ENCODE measurements at regions not wholly inside any gene's neighbourhood (a gene's known extent, or its start where the extent isn't known, plus 50 kb on each side); places are given as distances from the start of the nearest gene placed in this dataset.

- Histone ChIP-seq H3K27me3 (ENCODE audit: insufficient read depth, low read length, poor library complexity, severe bottlenecking) (no peaks in the 10 kb centered on the region), H3K36me3 (ENCODE audit: insufficient read depth, low read length) (no peaks in the 10 kb centered on the region), H3K4me1 (ENCODE audit: insufficient read depth, low read length) (no peaks in the 10 kb centered on the region), H3K27ac (ENCODE audit: low read depth, low read length) (no peak overlapping the region), H3K9me3 (ENCODE audit: low read length) (no peaks in the 10 kb centered on the region), H3K4me3 (ENCODE audit: low read length) (no peak overlapping the region)
- no peaks in the 10 kb centered on the region for H3K4me1 Mint-ChIP-seq
- no peak overlapping the region for H3K4me3 Mint-ChIP-seq
- no peaks in the 10 kb centered on the region for H3K9me3 Mint-ChIP-seq
- H3K27me3 Mint-ChIP-seq: no peaks in the 10 kb centered on the region
- CTCF ChIA-PET: no interaction called here
- POLR2A ChIA-PET: no interaction called here
- no peak for DNase-seq
- H3K36me3 Mint-ChIP-seq: peaks cover 0 to 2% (median 0%) of the 10 kb centered on the region in 3 donors
- no peak overlapping the region for H3K27ac Mint-ChIP-seq
These were observed 298.4 kb downstream of the FSIP2 start for GRCh38 chr2:186036862-186037449.

DNA sequence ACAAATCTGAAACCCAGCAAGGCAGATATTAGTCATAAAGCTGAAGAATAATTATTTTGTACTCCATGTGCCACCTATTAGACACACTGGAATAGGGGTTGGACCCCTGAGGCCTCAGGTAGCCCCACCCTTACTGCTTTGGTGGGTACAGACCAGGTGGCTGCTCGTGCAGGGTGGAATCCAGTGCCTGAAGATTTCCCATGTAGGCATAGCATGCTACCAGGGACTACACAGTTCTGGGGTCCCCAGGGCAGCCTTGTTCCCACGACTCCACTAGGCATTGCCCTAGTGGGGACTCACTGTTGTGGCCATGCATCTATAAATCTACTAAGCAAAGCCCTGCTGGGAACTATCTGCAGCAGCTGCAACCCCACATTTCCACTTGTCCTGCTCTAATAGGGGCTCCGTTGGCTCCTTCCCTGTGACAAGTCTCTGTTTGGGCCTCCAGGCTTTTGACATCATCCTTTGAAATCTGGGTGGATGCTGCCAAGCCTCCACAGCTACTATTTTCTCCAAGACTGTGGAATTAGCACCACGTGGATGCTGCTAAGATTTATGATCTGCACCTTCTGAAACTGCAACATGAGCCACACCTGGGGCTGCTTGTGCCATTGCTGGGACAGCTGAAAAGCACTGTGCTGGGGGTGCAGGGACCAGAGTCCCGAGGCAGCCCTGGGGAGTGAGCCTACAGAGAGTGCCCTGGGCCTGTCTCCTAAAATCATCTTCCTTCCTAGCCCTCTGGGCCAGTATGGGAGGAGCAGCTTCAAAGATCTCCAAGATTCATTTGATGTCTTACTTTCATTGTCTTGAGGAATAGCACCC lies 303.8 kb downstream of the FSIP2 start:
- no peak overlapping the region for H3K4me3 Mint-ChIP-seq
- Histone ChIP-seq H3K36me3 (ENCODE audit: insufficient read depth, low read length) (no peaks in the 10 kb centered on the region), H3K27ac (ENCODE audit: low read depth, low read length) (no peak overlapping the region), H3K9me3 (ENCODE audit: low read length) (no peaks in the 10 kb centered on the region), H3K27me3 (ENCODE audit: insufficient read depth, low read length, poor library complexity, severe bottlenecking) (no peaks in the 10 kb centered on the region), H3K4me3 (ENCODE audit: low read length) (no peak overlapping the region), H3K4me1 (ENCODE audit: insufficient read depth, low read length) (no peaks in the 10 kb centered on the region)
- no peaks in the 10 kb centered on the region for H3K9me3 Mint-ChIP-seq
- ChIA-PET CTCF (no interaction called here), POLR2A (no interaction called here)
- no peak overlapping the region for H3K27ac Mint-ChIP-seq
- no peaks in the 10 kb centered on the region for H3K36me3 Mint-ChIP-seq
- H3K27me3 Mint-ChIP-seq: no peaks in the 10 kb centered on the region
- H3K4me1 Mint-ChIP-seq: no peaks in the 10 kb centered on the region
- DNase-seq: no peak

DNA sequence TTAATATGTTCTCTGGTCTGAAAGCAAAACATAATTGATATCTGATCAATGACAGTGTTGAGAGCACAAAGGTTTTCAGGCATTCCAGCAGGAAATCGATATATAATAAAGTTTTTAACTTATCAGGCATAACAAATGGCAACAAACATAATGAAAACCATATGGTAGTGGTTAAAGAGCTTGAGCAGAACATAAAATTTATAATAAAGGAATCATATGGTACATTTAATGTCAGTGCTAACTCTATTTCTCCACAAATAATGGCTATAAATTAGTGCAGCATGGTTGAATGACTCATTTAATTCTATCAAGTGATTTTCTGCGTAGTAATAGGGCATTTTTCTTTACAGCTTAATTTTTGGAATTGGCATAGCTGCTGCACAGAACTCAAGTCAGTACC lies 306.2 kb downstream of the FSIP2 start:
- ChIA-PET POLR2A (no interaction called here), CTCF (no interaction called here)
- no peaks in the 10 kb centered on the region for H3K4me1 Mint-ChIP-seq

DNA sequence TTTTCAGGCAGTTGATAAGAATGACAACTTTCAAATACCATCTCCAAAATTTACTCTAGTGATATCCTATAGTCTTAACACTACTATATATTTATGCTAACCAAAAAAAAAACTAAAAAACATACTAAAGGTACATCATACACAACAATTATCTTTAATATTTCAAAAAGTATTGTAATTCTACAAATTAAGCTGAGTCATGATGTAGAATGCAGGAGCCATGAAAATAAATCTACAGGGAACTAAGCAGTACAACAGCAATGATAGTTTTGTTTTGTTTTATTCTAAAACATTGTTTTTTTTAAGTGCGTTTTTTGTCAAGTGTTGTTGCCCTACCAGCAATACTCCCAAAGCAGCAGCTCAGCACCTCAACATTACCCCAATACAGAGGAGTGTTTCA lies 314.3 kb downstream of the FSIP2 start:
- Mint-ChIP-seq H3K27me3 (no peaks in the 10 kb centered on the region), H3K27ac (no peak overlapping the region), H3K4me1 (no peaks in the 10 kb centered on the region), H3K36me3 (peaks cover 0 to 4% (median 0%) of the 10 kb centered on the region in 3 donors), H3K4me3 (no peak overlapping the region), H3K9me3 (no peaks in the 10 kb centered on the region)
- no peaks in the 10 kb centered on the region for H3K36me3 ChIP-seq (ENCODE audit: insufficient read depth, low read length)
- H3K27ac ChIP-seq (ENCODE audit: low read depth, low read length): no peak overlapping the region
- no peaks in the 10 kb centered on the region for H3K27me3 ChIP-seq (ENCODE audit: insufficient read depth, low read length, poor library complexity, severe bottlenecking)
- ChIA-PET CTCF (no interaction called here), POLR2A (no interaction called here)
- H3K9me3 ChIP-seq (ENCODE audit: low read length): no peaks in the 10 kb centered on the region
- H3K4me3 ChIP-seq (ENCODE audit: low read length): no peak overlapping the region
- no peak for DNase-seq
- no peaks in the 10 kb centered on the region for H3K4me1 ChIP-seq (ENCODE audit: insufficient read depth, low read length)

More for the DNA sequence above, 306.2 kb downstream of the FSIP2 start:
- no peaks in the 10 kb centered on the region for H3K36me3 ChIP-seq (ENCODE audit: insufficient read depth, low read length)
- no peak overlapping the region for H3K4me3 ChIP-seq (ENCODE audit: low read length)
- Mint-ChIP-seq H3K9me3 (no peaks in the 10 kb centered on the region), H3K27me3 (no peaks in the 10 kb centered on the region), H3K27ac (no peak overlapping the region), H3K4me3 (no peak overlapping the region), H3K36me3 (no peaks in the 10 kb centered on the region)
- no peaks in the 10 kb centered on the region for H3K9me3 ChIP-seq (ENCODE audit: low read length)
- DNase-seq: no peak
- no peaks in the 10 kb centered on the region for H3K27me3 ChIP-seq (ENCODE audit: insufficient read depth, low read length, poor library complexity, severe bottlenecking)
- H3K4me1 ChIP-seq (ENCODE audit: insufficient read depth, low read length): no peaks in the 10 kb centered on the region
- H3K27ac ChIP-seq (ENCODE audit: low read depth, low read length): no peak overlapping the region

DNA sequence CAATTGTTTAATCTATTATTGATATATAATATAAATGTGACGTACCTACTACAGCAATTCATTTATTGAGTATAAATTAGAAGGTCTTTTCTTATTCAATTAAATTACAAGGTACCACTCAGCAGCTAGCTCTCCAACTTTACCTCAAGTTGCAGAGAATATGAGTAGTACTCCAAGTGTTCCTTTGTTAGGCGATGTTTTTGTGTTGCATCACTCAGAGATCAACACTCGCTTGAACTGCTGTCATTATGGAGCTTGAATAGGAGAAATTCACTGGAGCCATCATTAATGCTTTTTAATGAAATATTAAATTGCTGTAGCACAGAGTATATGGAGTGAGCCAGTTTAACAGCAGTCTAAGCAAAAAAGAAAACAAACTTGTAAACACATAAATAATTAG lies 320.0 kb downstream of the FSIP2 start:
- H3K36me3 Mint-ChIP-seq: peaks cover 0 to 2% (median 0%) of the 10 kb centered on the region in 3 donors
- no peak overlapping the region for H3K27ac Mint-ChIP-seq
- no peak overlapping the region for H3K4me3 Mint-ChIP-seq
- CTCF ChIA-PET: no interaction called here
- POLR2A ChIA-PET: no interaction called here
- H3K4me1 ChIP-seq (ENCODE audit: insufficient read depth, low read length): no peaks in the 10 kb centered on the region
- DNase-seq: no peak
- no peak overlapping the region for H3K4me3 ChIP-seq (ENCODE audit: low read length)
- no peaks in the 10 kb centered on the region for H3K36me3 ChIP-seq (ENCODE audit: insufficient read depth, low read length)
- H3K27me3 Mint-ChIP-seq: no peaks in the 10 kb centered on the region
- H3K4me1 Mint-ChIP-seq: no peaks in the 10 kb centered on the region
- H3K9me3 ChIP-seq (ENCODE audit: low read length): no peaks in the 10 kb centered on the region
- no peaks in the 10 kb centered on the region for H3K27me3 ChIP-seq (ENCODE audit: insufficient read depth, low read length, poor library complexity, severe bottlenecking)
- H3K27ac ChIP-seq (ENCODE audit: low read depth, low read length): no peak overlapping the region
- H3K9me3 Mint-ChIP-seq: no peaks in the 10 kb centered on the region

GRCh38 chr2:186059096-186059495 lies 320.5 kb downstream of the FSIP2 start:
- POLR2A ChIA-PET: no interaction called here
- no peaks in the 10 kb centered on the region for H3K4me1 ChIP-seq (ENCODE audit: insufficient read depth, low read length)
- H3K9me3 ChIP-seq (ENCODE audit: low read length): no peaks in the 10 kb centered on the region
- Mint-ChIP-seq H3K9me3 (no peaks in the 10 kb centered on the region), H3K27me3 (no peaks in the 10 kb centered on the region), H3K27ac (no peak overlapping the region), H3K4me3 (no peak overlapping the region), H3K4me1 (no peaks in the 10 kb centered on the region), H3K36me3 (peaks cover 2 to 4% (median 2%) of the 10 kb centered on the region in 3 donors)
- no peaks in the 10 kb centered on the region for H3K27me3 ChIP-seq (ENCODE audit: insufficient read depth, low read length, poor library complexity, severe bottlenecking)
- CTCF ChIA-PET: no interaction called here
- DNase-seq: no peak
- H3K27ac ChIP-seq (ENCODE audit: low read depth, low read length): no peak overlapping the region
- no peak overlapping the region for H3K4me3 ChIP-seq (ENCODE audit: low read length)
- no peaks in the 10 kb centered on the region for H3K36me3 ChIP-seq (ENCODE audit: insufficient read depth, low read length)

GRCh38 chr2:186060744-186061440 lies 322.3 kb downstream of the FSIP2 start:
- Mint-ChIP-seq H3K4me1 (no peaks in the 10 kb centered on the region), H3K27ac (peak overlapping the region in 1 of 8 donors; percentile 24), H3K27me3 (no peaks in the 10 kb centered on the region), H3K4me3 (no peak overlapping the region), H3K9me3 (no peaks in the 10 kb centered on the region), H3K36me3 (peaks cover 2 to 11% (median 2%) of the 10 kb centered on the region in 3 donors)
- POLR2A ChIA-PET: no interaction called here
- H3K36me3 ChIP-seq (ENCODE audit: insufficient read depth, low read length): no peaks in the 10 kb centered on the region
- DNase-seq: no peak
- no peaks in the 10 kb centered on the region for H3K4me1 ChIP-seq (ENCODE audit: insufficient read depth, low read length)
- no peaks in the 10 kb centered on the region for H3K27me3 ChIP-seq (ENCODE audit: insufficient read depth, low read length, poor library complexity, severe bottlenecking)
- H3K4me3 ChIP-seq (ENCODE audit: low read length): no peak overlapping the region
- CTCF ChIA-PET: no interaction called here
- H3K27ac ChIP-seq (ENCODE audit: low read depth, low read length): no peak overlapping the region
- no peaks in the 10 kb centered on the region for H3K9me3 ChIP-seq (ENCODE audit: low read length)

DNA sequence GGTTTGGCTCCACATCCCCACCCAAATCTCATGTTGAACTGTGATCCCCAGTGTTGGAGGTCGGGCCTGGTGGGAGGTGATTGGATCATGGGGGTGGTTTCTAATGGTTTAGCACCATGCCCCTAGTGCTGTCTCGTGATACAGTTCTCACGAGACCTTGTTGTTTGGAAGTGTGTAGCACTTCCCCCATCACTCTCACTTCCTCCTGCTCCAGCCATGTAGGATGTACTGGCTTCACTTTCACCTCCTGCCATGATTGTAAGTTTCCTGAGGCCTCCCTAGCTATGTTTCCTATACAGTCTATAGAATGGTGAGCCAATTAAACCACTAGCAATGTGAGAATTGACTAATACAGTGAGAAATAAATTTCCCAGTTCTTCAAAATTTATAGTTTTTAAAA lies 325.9 kb downstream of the FSIP2 start:
- no peaks in the 10 kb centered on the region for H3K4me1 ChIP-seq (ENCODE audit: insufficient read depth, low read length)
- ChIA-PET CTCF (no interaction called here), POLR2A (no interaction called here)
- Mint-ChIP-seq H3K9me3 (no peaks in the 10 kb centered on the region), H3K4me3 (no peak overlapping the region), H3K27ac (no peak overlapping the region), H3K27me3 (no peaks in the 10 kb centered on the region), H3K36me3 (peaks cover 2 to 15% (median 2%) of the 10 kb centered on the region in 3 donors), H3K4me1 (no peaks in the 10 kb centered on the region)
- no peak overlapping the region for H3K4me3 ChIP-seq (ENCODE audit: low read length)
- no peaks in the 10 kb centered on the region for H3K27me3 ChIP-seq (ENCODE audit: insufficient read depth, low read length, poor library complexity, severe bottlenecking)
- H3K36me3 ChIP-seq (ENCODE audit: insufficient read depth, low read length): no peaks in the 10 kb centered on the region
- H3K9me3 ChIP-seq (ENCODE audit: low read length): no peaks in the 10 kb centered on the region
- H3K27ac ChIP-seq (ENCODE audit: low read depth, low read length): no peak overlapping the region
- no peak for DNase-seq

Data from CD8-positive, alpha-beta memory T cell (primary cell).